NCI-H1048 (cell line): ENCODE measurements at regions not wholly inside any gene's neighbourhood (a gene's known extent, or its start where the extent isn't known, plus 50 kb on each side); places are given as distances from the start of the nearest gene placed in this dataset.
"Not testable (repeated sequence)": the region's sequence is repeated elsewhere in the genome, so short reads cannot be mapped to it uniquely, and the experiment has no call there.

Experiments
- DNase-seq: peaks from one replicate; lab custom pipeline; 2025; lab: John Stamatoyannopoulos, UW

DNA sequence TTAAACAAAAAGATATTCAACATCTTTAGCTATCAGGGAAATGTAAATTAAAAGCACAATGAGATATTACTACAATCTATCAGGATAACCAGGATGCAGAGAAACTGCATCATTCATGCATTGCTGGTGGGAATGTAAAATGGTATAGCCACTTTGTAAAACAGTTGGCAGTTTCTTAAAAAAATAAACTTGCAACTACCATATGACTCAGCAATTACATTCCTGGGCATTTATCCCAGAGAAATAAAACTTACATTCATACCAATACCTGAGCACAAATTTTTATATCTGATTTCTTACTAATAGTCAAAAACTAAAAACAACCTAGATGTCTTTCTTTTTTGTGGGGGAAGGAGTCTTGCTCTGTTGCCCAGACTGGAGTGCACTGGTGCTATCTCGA lies 190.3 kb upstream of the TAB2 start:
- no peak for DNase-seq

GRCh38 chr6:149128489-149129145 lies 188.9 kb upstream of the TAB2 start:
- no peak for DNase-seq

GRCh38 chr6:149129371-149130077 lies 188.0 kb upstream of the TAB2 start:
- no peak for DNase-seq

DNA sequence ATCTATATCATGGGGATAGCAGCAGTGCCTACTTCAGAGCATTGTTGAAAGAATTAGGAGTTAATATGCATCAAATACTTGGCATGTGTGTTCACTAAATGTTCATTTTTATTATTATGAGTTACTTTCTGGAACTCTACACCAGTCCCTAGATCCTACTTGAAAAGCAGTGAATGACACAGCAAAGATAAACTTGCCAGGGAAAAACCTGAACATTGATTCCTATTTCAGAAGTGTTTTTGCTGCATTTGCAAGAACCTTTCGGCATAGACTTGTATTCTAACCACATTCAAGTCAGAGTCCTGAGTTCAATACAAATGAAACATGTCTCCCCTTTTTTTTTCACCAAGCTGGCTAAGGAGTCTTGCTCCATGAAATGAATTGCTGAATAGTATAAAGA lies 187.4 kb upstream of the TAB2 start:
- DNase-seq, result no peak

GRCh38 chr6:149130508-149130907 lies 187.0 kb upstream of the TAB2 start:
- no peak for DNase-seq

- no peak for DNase-seq
Measured at GRCh38 chr6:149131891-149132290, 185.6 kb upstream of the TAB2 start.

GRCh38 chr6:149132336-149132735 lies 185.2 kb upstream of the TAB2 start:
- DNase-seq, result no peak

DNA sequence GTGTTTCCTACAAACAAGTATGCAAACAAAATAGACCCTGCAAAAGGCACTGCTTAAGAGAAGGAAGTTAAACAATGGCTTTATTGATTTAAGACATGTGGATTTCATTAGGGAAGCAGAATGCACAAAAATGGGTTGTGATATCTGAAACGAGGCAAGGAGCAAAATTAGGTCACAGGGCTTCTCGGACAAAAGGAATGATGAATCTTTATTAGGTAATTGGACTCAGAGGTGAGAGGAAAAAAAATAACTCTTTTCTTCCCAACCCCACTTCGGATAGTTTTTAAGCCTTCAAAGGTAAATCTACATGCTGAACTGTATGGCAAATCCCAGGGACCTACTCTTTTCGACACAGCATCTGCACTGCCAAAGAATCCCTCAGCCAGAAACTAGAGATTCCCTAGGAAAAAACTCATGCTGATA lies 183.0 kb upstream of the TAB2 start:
- DNase-seq, result no peak

DNA sequence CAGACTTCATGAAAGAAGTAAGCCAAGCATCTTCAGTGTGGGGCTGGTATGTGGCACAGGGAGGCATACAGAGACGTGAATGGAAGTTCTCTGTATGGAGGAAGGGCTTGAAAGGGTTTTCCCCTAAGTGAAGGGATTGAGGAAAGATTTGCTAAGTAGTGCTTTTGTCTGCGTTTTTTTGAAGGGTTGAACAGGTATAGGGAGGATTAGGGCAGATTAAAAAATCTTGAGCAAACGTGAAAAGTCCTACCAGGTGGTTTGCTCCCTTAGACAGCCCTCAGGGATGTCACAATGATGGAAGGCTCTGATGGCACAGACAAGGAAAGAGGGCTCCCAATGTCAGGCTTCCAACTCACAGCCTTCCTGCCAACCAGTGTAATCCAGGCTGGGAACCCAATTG lies 181.7 kb upstream of the TAB2 start:
- DNase-seq, result no peak

DNA sequence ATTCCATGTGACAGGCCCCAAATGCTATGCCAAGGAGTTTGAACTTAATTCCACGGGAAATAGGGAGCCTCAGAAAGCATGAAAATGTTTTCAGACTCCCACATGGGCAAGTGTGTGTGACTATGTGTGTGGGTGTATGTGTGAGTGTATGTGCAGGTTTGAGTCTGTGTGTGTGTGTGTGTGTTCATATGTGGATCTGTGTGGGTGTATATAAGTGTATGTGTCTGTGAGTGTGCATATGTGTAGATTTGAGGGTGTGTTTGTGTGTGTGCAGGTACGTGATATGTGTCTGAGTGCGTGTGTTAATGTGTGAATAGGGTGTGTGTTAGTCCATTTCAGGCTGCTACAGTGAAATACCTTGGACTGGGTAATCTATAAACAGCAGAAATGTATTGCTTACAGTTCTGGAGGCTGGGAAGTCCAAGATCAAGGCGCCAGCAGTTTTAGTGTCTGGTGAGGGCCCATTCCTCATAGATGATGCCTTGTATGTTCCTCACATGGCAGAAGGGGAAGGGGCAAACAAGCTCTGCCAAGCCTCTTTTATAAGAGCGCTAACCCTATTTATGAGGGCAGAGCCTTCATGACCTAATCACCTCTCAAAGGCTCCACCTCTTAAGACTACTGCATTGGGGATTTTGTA lies 181.1 kb upstream of the TAB2 start:
- DNase-seq, result no peak

DNA sequence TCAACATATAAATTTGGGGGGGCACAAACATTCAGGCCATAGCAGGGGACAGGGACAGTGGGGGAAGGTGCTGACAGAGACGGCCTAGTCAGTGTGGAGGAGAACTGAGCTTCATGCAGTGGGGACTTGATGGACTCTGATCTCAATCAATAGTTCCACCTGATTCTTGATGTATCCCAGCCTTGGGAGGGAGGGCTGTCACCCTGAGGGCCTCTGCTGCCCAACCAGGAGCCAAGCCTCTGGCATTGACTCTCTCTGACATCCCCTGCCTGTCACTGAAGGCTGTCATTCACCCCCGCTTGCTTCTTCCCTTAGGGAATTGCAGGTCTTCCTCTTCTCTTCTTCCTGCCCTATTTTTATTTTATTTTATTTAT lies 180.6 kb upstream of the TAB2 start:
- no peak for DNase-seq

GRCh38 chr6:149137594-149137993 lies 179.9 kb upstream of the TAB2 start:
- no peak for DNase-seq

DNA sequence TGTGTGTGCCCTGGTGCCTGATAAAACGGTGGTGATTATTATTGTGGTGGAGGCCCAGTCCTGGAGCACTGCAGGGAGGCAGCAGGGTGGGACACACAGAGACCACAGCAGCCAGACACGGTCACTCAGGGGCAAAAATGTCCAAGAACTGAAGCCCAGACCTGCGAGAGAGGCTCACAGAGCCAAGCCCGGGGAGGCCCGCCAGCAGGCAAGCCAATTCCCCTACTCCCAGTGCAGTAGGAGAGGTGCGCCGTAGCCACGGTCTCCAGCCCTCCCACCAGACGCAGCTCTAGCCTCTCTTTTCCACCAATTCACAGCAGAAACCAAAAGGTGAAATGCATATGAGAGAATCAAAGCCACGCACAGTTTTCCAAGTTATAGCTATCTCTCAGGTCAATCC lies 179.4 kb upstream of the TAB2 start:
- no peak for DNase-seq

DNA sequence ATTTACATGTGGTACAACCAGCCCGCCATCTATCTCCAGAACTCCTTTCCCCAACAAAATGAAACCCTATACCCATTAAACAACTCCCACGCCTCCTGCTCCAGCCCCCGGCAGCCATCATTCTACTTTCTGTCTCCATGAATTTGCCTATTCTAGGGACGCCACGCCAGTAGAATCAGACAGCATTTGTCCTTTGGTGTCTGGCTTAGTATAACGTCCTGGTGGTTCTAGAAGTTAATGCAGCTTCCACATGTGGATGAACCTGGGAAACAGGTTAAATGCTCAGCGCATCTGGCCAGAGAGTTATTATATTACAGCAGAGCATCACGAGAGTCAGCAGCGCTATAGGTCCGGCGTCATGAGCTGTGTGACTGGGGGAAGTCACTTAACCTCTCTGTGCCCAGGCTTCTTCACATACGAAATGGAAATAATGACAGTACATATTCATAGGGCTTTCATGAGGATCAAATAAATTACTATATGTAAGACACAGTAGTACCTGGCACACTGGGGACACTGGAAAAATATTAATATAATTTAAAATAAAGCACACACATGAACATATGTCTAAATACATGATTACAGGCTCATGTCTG lies 178.7 kb upstream of the TAB2 start:
- no peak for DNase-seq

GRCh38 chr6:149139782-149140136 lies 177.8 kb upstream of the TAB2 start:
- DNase-seq, result no peak

- no peak for DNase-seq
Measured at GRCh38 chr6:149140137-149140909, 177.2 kb upstream of the TAB2 start.

GRCh38 chr6:149140910-149141290 lies 176.6 kb upstream of the TAB2 start:
- no peak for DNase-seq

DNA sequence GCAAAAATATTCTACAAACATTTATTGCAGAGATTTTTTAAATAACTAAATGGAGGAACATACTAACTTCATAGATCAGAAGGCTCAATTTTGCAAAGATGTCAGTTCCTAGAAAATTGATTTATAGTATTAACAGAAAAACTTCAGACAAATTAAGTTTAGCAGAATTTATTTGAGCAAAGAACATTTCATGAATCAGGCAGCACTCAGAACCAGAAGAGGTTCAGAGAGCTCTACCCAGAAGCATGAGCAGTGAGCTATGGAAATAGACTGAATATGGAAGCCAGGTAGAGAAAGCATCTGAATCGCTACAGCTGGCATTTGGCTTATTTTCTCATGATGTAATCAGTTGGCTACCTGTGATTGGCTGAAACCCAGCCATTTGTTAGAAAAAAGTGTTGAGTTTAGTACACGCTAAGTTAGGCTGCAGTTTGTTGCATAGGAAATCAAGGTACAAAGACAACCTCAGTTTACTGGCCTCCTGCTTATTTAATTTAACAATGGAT lies 174.5 kb upstream of the TAB2 start:
- DNase-seq, result no peak

DNA sequence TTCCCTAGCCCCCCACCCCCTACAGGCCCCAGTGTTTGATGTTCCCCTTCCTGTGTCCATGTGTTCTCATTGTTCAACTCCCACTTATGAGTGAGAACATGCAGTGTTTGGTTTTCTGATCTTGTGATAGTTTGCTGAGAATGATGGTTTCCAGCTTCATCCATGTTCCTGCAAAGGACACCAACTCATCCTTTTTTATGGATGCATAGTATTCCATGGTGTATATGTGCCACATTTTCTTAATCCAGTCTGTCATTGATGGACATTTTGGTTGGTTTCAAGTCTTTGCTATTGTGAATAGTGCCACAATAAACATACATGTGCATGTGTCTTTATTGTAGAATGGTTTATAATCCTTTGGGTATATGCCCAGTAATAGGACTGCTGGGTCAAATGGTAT lies 171.7 kb upstream of the TAB2 start:
- DNase-seq, result not testable (repeated sequence)

GRCh38 chr6:149147195-149147594 lies 170.3 kb upstream of the TAB2 start:
- no peak for DNase-seq

- DNase-seq, result no peak
Measured at GRCh38 chr6:149147938-149148718, 169.4 kb upstream of the TAB2 start.
